NCI-H748 (cell line): ENCODE measurements at regions not wholly inside any gene's neighbourhood (a gene's known extent, or its start where the extent isn't known, plus 50 kb on each side); places are given as distances from the start of the nearest gene placed in this dataset.

ENCODE experiments used
- DNase-seq: peaks from one replicate; lab custom pipeline; 2025; ENCODE audit not compliant: unreplicated experiment; lab: John Stamatoyannopoulos, UW

DNA sequence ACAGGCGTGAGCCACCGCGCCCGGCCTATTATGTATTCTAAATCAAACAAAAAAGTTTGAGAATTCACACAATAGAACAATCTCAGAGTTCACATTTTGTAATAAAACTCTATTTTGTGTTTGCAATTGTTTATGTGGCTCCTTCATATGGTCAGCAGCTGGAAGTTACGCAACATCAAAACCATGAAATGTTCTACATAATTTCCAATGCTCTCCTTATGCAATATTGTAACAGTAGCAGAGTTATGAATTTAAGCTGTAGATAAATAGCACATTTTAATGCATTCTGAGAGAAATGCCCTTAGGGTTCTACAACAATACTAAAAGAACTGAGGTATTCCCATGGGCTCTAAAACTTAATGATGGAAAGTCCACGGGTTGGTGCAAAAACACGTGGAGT is 62.3 kb upstream of the COL11A1 start:
- DNase-seq: no peak

- DNase-seq: peak; percentile 11
These were observed 54.0 kb upstream of the COL11A1 start for GRCh38 chr1:103162360-103162759.

- DNase-seq: no peak
These were observed 52.0 kb upstream of the COL11A1 start for GRCh38 chr1:103160281-103160680.
